Dermis blood vessel endothelial cell (primary cell): ENCODE measurements at regions not wholly inside any gene's neighbourhood (a gene's known extent, or its start where the extent isn't known, plus 50 kb on each side); places are given as distances from the start of the nearest gene placed in this dataset.

Experiments
- DNase-seq: peaks from one replicate; pipeline ENCODE4 v3.0.0; 2010

DNA sequence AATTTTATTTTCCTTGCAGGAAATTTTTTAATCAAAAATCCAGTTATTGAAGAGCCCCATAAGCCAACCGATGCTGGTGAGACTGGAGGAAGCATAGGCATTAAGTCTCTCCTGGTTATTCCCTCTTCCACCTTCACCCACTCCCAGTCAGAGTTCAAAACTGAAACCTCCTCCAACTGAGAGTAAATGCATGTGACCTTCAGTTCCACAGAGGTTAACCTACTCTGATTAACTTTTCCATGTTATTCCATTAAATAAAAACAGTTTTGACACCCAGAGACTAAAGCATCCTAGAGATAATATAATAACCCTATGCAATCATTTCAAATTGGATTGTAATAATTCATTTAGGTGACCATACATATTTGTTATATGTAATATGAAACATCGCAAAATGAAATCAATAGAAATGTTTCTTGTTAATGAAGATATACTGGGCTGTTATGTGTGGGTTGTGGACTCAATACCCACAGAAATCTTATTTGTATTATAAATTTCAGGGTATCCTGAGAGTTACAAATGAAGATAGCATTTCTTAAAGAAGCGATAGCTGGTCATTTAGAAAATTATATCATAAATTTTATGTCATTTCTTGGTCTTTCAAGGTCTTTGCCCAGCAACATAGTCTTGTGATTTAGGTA is 376.5 kb downstream of the SETD4 start:
- DNase-seq: no peak

DNA sequence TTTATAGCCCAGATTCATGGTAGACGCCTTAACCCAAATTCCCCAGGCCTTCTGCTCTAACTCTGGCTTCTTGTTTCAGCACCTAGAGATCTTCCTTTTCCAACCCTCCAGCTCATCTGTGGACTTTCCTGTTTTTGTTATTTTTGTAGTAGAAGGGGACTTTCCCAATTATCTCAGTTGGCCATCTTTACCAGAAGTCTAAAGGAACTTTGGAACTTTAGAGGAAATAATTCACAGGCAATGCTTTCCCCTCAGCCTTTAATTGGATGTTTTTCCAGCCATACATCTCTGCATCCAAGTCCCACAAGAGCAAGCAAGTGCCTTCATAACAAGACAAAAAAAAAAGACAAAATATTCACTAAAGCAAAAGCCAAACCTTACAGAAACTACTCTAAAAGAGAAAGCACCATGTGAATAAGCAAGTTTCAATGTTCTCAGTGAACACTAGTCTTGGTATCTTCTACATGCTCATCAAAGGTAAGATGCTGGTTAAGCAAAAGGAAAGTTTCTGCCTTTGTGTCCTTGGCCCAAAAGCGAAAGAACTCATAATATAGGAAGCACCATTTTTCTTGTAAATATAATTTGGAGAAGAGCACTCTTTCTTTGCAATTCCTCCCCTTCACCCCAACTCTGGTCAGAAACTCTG is 377.3 kb downstream of the SETD4 start:
- DNase-seq: no peak

DNA sequence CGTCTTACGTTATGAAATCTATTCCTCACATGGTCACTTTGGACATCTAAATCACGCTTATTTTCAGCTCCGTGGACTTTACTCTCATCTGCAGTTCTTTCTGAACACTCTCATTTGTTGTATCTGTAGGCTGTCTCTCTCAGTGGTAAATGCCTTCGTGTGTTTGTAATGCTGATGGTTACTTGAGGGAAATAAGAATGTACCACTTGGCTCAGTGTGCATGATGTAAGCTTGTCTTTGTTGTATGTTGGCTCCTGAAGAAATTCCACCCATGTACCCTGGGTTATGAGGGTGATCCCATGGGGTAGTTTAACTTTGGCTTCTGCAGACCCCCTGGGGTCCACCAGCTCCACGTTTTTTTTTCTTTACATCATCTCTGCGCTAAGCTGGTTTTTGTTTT is 378.4 kb downstream of the SETD4 start:
- DNase-seq: no peak

DNA sequence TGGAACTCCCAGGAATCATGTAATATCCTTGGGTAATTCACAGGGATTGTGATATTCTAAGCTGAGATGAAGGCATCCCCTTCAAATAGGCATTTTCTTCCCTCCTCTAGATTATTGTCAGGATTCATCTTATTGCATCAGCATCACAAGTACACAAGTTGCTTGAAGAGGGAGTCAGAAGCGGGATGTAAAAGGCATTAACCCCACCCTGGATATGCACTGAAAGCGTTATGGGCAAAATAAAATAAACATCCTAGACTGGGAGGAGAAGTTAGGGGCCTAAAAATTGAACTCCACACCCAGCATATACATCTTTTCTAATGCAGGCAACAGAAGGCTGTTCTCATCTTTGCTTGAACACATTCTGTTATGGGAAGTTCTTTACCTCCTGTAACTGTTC is 381.2 kb downstream of the SETD4 start:
- DNase-seq: no peak

DNA sequence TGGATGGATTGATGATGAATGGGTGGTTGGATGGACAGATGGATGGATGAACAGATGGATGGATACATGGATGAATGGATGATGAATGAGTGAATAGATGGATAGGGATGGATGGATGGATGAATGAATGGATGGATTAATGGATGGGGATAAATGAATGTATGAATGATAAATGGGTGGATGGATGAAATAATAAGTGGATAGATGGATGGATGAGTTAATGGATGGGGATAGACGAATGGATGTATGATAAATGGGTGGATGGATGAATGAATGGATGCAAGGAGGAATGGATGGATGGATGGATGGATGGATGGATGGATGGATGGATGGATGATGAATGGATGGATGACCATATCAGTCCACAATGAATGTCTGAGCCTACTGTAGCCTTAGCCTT is 381.9 kb downstream of the SETD4 start:
- DNase-seq: no peak

DNA sequence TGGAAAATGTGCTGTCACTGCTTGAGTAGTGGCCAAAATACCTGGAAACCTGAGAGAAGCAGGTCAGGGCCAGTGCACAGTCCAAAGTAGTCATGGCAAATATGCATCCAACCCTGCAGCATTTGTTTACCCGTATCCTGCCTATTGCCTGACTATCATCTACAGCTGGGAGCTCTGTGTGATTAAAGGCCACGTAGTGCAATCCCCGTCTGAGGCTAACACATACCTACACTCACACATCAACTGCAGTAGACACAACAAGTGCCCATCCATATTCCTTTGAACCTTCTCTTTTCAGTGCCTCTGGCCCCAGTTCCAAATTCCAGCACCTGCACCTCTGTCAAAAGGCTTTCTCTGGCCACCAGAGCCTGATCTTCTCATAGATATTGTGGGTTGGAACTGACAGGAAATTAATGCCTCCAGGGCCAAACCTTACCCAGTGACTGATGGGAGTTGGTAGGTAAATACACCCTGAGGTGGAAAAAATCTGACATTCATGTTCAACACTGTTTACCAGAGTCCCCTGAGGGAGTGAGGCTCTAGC is 383.0 kb downstream of the SETD4 start:
- DNase-seq: no peak

DNA sequence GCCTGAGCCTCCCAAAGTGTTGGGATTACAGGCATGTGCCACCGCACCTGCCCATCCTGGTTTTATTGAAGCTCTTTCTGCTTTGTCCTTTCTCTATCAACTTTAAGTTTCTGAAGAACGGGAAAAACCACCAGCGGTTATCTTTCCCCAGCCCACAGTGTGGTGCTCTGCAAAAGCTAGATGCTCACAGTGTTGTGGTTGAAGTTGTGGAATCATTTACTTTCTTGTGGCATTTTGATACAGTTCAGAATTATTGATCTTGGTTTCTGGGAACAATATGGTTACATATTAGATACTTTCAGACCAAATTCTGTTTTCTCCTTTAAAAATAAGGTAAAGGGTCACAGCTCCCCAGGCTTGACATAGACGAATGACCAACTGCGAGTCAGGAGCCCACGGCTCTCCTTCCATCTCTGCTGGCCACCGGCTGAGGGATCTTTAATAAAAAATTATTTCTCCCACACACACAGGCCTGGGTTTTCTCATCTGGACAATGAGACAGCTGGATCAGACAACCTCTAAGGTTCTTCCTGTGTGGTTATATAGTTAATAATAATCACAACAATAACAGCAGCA is 385.3 kb downstream of the SETD4 start:
- no peak for DNase-seq

DNA sequence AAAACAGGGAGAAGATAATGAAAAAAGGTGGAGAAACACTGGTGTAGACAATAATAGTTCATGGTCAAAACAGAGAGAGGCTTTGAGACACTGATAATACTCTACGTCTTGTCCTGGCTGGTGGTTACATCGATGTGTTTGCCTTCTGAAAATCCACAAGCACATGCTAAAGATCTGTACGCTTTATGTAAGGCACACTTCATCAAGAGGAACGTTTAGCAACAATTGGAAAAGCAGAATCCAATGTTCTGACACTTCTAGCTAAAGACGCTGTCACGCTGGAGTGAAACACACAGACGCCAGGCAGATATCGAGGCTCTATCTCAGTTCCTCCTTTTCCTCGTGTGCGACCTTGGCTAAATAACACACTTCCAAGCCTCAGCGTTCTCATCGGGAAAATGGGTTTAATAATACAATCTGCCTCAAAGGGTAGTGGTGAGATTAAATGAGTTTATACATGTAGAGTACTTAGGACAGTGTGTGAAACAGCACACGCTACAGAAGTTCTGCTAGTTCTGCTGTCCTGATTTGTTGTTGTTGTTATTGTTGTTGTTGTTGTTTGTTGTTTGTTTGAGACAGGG is 386.1 kb downstream of the SETD4 start:
- DNase-seq: no peak

DNA sequence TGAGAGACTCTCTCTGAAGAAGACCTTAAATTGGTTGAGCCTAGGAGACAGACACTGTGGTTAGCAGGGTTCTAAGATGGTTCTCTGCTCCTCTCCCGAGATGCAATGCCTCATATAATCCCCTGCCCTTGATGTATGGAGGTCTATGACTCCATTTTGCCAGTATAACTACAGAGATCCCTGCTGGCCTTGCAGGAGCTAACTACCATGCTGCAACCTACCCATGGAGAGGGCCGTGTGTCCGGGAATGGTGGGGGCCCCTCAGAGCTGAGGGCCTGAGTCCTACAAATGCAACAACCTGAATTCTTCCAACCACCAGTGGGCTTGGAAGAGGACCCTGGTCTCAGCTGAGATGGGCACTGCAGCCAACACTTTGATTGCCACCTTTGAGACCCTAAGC is 388.0 kb downstream of the SETD4 start:
- DNase-seq: no peak

DNA sequence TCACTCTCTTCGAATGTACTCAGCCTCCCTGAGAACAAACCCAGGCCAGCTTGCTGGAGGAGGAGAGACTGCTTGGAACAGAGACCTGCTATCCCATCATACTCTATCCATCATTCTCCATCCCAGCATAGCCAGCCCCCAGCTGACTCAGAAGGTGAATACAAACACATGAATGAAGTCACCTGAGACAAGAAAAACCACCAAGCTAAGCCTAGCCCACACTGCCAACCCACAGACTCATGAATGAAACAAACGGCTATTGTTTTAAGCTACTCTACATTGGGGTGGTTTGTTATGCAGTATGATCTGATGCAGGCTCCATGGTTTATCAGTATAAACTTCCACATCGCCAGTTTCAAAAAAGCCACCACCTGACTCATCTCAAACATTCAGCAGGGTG is 395.6 kb downstream of the SETD4 start:
- no peak for DNase-seq

DNA sequence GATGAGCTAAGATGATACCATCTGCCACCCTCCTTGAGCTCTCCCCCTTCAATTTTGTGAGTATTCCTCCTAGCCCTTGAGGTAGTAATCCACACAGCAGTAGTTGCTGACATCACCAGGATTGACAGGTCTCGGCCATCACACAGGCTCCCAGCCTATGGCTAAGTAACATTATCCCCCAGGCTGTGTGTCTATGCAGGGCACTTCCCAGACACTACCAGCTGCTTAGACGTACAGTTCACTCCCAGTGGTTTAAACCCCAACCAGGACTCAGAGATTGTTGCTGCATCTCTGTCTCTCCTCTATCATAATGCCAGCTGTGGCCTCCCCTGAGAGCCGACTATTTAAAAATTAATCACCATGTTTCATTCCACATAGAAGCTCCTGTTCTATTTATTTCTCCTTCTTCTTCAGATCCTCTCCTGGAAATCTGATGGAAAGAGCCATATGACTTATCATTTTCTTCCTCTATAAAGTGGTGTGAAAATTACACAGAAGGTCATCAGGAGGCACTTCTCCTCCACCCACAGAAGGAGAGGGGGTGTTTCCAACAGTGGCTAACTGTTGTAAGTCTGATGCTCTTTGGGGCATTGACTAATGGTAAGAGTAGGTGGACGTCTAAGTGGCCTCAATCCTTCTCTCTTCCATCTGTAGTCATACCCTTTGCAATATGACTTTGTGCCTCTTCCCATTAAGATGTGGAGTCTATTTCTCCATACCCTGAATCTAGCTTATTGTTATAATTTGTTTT is 396.3 kb downstream of the SETD4 start:
- DNase-seq: no peak

DNA sequence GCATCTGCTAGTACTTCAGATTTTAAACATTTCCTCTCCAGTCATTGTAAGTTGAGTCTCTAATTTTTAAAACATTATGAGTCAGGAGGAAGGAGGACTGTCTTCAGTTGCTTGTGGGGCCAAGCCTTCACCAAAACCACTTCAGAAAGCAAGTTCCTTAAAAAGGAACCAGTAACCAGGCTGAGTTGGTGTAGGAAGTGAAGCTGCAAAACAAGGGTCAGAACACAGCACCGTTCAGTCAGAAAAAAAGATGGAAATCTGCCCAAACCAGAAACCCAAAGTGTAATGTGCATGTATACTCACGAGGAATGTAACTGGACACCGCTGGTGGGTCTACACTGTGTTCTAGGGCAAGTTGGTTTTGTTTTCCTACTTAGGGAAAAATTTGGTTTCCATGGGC is 402.1 kb downstream of the SETD4 start:
- DNase-seq: no peak

DNA sequence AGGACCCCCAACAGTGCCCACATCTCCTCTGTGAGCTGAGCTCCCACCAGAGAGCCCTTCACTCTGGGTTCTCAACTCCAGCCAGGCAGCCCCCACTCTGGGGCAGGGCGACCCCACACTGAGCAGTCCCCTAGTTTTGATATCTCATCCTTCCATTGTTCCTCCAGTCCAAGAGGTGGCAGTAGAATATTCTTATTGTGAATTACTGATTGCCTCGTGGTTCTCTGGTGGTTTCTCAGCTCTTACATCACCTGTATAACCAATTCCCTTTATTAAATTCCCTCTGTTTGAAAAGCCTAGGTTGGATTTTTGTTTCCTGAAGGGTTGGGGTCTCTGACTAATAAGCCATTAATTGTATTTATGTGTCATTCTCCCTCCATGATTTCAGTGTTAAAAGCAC is 407.5 kb downstream of the SETD4 start:
- DNase-seq: no peak

DNA sequence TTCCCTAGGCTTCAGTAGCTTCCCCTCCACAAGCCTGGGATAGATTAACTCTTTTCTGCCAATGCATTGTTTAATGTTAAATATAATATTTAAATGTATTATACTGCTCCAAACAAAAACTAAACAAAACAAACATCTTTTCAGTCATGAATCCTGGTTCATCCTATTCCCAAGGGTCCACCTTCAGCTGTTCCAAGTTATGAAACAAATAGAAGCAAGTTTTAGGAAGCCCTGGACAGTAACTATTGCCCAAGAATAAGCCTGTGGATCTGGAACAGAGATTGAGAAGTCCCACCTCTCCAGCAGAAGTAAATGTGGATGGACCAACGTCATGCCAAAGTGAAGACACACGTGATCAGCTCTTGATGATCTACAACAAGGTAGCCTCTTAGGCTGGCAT is 408.1 kb downstream of the SETD4 start:
- no peak for DNase-seq

DNA sequence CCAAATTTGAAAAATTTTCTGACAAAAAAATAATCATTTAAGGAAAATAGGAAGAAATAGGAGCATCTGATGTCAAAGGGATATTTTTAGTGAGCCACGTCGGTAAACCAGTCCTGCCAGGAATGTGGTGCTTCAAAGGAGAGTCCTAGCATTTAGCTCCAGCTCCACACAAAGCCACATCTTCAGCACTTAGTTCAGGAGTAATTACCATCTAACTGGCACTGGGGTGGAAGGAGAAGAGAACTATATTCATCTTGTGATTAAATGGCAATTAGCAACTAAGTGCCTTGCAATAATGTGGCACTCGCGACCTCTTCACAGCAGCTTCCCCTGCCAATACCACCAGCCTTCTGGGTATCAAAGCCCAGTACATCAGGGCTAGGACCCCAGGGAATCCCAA is 409.1 kb downstream of the SETD4 start:
- no peak for DNase-seq

DNA sequence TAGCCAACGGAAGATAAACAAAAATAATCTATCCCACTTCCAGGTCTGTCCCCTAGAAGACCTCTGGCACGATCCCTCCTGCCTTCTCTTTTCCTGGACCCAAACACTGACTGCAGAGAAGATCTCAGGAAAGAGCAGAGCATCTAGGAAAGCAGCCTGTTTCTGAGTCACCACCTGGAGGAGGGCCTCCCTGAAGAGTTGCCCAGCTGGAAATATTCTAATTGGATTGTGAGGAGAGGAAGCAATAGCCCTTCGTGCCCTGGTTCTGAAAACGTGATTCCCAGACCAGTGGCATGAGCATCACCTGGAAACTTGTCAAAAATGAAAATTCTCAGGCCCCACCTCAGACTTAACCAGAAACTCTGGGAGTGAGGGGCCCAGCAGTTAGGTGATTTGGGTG is 411.1 kb downstream of the SETD4 start:
- DNase-seq: no peak

DNA sequence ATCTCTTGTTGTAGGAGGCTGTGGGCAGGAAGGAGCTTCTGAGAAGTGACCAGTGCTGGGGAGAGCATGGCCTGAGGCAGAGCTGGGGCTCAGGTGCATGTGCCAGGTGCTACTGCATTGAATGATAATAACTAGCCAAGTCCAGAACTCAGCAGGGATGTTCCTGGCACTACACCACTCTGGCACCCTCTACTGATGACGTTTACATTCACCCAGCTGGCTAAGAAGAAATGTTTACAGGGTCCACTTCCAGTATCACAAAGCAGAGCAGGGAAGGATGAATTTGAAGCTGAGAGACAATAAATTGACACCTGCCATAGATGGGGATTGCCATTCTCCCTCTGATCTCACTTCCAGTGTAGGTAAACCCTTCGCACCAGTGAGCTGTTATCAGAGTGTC is 411.8 kb downstream of the SETD4 start:
- no peak for DNase-seq

DNA sequence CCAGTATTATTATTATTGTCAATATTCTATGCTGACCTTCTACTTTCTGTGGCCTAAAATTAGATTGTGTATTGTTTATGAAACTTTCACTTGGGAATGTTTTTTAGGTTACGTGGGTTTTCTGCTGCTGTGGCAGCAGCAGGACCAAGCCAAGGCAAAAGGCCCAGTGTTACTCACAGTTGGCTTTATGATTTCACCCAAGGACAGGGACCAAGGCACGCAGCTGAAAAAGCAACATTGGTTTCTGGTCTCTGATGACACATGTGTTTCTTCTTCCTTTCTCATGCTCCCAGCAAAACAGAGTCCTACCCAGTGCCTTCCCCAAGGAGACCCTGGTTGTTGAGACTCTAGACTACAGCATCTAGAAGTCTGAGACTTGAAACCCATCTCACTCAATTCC is 413.7 kb downstream of the SETD4 start:
- no peak for DNase-seq

DNA sequence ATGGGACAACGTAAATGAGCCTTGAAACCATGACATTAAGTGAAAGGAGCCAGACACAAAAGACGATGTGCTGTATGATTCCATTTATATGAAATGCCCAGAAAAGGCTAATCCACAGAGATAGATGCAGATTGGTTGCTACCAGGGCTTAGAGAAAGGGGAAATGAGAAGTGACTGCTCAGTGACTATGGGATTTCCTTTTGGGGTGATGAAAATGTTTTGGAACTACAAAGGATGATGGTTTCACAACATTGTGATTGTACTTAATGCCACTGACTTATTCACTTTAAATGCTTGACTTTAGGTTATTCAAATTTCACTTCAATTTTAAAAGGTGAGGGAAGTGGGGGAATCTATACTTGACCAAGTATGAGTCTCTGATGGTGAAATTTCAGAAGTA is 414.3 kb downstream of the SETD4 start:
- no peak for DNase-seq

DNA sequence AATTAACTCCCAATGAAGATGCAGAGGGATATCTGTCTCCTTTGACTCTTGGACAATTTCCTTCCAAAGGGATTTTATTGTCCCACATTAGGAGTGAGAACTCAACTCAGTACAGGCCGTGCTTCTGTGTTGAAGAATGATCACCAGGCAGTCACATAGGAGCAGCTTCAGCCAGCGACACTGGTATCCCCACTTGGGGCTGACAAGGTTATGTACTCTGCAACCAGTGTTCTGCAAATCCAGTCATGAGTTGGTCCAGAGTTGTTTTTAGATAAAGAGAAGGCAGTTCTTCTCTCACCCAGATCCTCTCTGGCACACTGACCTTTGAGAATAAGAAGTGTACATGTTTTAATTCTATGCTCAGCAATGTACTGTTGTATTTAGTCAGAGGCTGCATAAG is 415.8 kb downstream of the SETD4 start:
- no peak for DNase-seq

DNA sequence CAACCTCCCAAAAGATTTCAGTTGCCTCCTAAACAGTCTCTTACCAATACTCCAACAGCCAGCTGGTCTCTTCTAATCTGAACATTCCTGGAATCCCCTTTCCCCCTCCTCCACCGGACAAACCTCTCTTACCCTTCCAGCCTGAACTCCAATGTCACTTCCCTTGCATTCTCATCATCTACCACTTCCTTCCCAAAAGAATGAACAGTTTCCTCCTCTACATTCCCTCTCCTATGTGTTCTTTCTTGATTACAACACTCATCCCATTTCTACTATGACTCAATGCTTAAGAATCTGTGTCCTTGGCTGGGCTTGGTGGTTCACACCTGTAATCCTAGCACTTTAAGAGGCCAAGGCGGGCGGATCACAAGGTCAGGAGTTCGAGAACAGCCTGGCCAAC is 417.1 kb downstream of the SETD4 start:
- DNase-seq: no peak

DNA sequence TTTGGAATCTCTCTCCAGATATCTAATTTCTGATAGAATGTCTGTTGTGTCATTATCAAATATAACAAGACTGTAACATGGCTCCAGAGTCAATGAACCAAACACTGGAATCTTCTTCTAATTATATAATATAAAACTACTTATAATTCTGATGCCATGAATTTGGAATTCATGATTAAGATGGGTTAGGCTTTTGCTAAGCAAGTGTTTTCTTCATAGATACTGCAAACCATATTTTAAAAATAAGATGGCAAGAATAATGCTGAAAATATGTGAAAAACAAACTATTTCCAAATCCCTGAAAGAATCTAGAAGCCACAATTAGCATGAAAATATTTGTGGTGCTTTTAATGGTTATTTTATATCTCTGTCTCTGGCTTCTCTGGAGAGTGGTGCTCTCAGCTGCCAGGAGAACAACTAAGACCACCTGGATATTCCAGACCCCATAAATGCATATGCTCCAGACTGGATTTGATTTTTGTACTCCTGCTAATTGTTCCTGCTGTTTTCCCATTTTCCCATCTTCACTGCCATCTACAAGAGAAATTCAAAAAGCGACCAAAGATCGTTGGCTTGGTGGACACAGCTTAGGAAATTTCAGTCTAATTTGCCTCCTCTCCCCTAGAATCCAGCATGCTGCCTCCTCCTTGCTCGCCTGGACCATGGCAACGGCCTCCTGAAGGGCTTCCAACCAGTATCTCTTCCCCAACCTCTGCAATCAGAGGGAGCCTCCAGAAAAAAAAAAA is 418.9 kb downstream of the SETD4 start:
- no peak for DNase-seq

DNA sequence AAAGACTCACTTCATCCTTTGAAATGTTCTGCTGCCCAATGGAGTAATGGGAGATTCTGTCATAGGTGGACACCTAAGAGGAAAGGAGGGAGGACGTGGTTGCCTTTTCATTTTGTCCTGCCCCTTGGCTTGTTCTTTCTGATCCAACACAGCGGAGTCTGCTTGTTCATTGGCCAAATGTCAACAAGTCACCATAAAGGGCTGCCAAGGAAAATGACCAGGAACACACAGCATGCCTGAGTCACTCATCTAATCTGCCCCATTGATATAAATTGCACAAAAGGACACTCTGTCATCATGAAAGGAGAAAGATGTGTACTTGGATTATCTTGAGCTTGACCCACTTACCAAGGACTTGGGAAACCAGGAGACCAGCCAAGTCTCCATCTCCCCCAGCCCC is 422.9 kb downstream of the SETD4 start:
- DNase-seq: no peak
